ENCODE measurements at regions not wholly inside any gene's neighbourhood (a gene's known extent, or its start where the extent isn't known, plus 50 kb on each side); places are given as distances from the start of the nearest gene placed in this dataset.
A peak's percentile ranks its signal among the peaks of the same experiment; 100 is the strongest.

GRCh38 chr7:140245611-140246105 lies 68.9 kb upstream of the KDM7A start:
- in situ Hi-C loops (cut with HindIII; ENCODE audit: low pct_ligation_motif_present, low pct_unique_long_range_greater_than_20kb, low sequenced_read_pairs): no loop called here
- no peak for DNase-seq

GRCh38 chr7:140242057-140243031 lies 65.6 kb upstream of the KDM7A start:
- no peak for DNase-seq
- in situ Hi-C loops (cut with HindIII; ENCODE audit: low pct_ligation_motif_present, low pct_unique_long_range_greater_than_20kb, low sequenced_read_pairs): no loop called here

- in situ Hi-C loops (cut with HindIII; ENCODE audit: low pct_ligation_motif_present, low pct_unique_long_range_greater_than_20kb, low sequenced_read_pairs): no loop called here
- DNase-seq: no peak
Observed at GRCh38 chr7:140239653-140239935, 62.8 kb upstream of the KDM7A start.

GRCh38 chr7:140238778-140239652 lies 62.2 kb upstream of the KDM7A start:
- in situ Hi-C loops (cut with HindIII; ENCODE audit: low pct_ligation_motif_present, low pct_unique_long_range_greater_than_20kb, low sequenced_read_pairs): no loop called here
- no peak for DNase-seq

- in situ Hi-C loops (cut with HindIII; ENCODE audit: low pct_ligation_motif_present, low pct_unique_long_range_greater_than_20kb, low sequenced_read_pairs): no loop called here
Observed at GRCh38 chr7:140237390-140237789, 60.6 kb upstream of the KDM7A start.

GRCh38 chr7:140236626-140237025 lies 59.8 kb upstream of the KDM7A start:
- DNase-seq: no peak
- in situ Hi-C loops (cut with HindIII; ENCODE audit: low pct_ligation_motif_present, low pct_unique_long_range_greater_than_20kb, low sequenced_read_pairs): no loop called here

More at GRCh38 chr7:140237390-140237789, 60.6 kb upstream of the KDM7A start:
- DNase-seq: no peak

GRCh38 chr7:140235114-140235513 lies 58.3 kb upstream of the KDM7A start:
- in situ Hi-C loops (cut with HindIII; ENCODE audit: low pct_ligation_motif_present, low pct_unique_long_range_greater_than_20kb, low sequenced_read_pairs): no loop called here

GRCh38 chr7:140232957-140233917 lies 56.5 kb upstream of the KDM7A start:
- DNase-seq: no peak
- in situ Hi-C loops (cut with HindIII; ENCODE audit: low pct_ligation_motif_present, low pct_unique_long_range_greater_than_20kb, low sequenced_read_pairs): no loop called here

More at GRCh38 chr7:140235114-140235513, 58.3 kb upstream of the KDM7A start:
- no peak for DNase-seq

- in situ Hi-C loops (cut with HindIII; ENCODE audit: low pct_ligation_motif_present, low pct_unique_long_range_greater_than_20kb, low sequenced_read_pairs): no loop called here
- DNase-seq: no peak
Observed at GRCh38 chr7:140231771-140232491, 55.1 kb upstream of the KDM7A start.

GRCh38 chr7:140230861-140231770 lies 54.3 kb upstream of the KDM7A start:
- in situ Hi-C loops (cut with HindIII; ENCODE audit: low pct_ligation_motif_present, low pct_unique_long_range_greater_than_20kb, low sequenced_read_pairs): no loop called here
- DNase-seq: peak; percentile 45

GRCh38 chr7:140230516-140230860 lies 53.7 kb upstream of the KDM7A start:
- no peak for DNase-seq
- in situ Hi-C loops (cut with HindIII; ENCODE audit: low pct_ligation_motif_present, low pct_unique_long_range_greater_than_20kb, low sequenced_read_pairs): no loop called here

GRCh38 chr7:140229591-140230515 lies 53.1 kb upstream of the KDM7A start:
- no peak for DNase-seq
- in situ Hi-C loops (cut with HindIII; ENCODE audit: low pct_ligation_motif_present, low pct_unique_long_range_greater_than_20kb, low sequenced_read_pairs): no loop called here

- in situ Hi-C loops (cut with HindIII; ENCODE audit: low pct_ligation_motif_present, low pct_unique_long_range_greater_than_20kb, low sequenced_read_pairs): no loop called here
- DNase-seq: no peak
Observed at GRCh38 chr7:140229101-140229525, 52.3 kb upstream of the KDM7A start.
